ENCODE measurements at regions not wholly inside any gene's neighbourhood (a gene's known extent, or its start where the extent isn't known, plus 50 kb on each side); places are given as distances from the start of the nearest gene placed in this dataset.

DNA sequence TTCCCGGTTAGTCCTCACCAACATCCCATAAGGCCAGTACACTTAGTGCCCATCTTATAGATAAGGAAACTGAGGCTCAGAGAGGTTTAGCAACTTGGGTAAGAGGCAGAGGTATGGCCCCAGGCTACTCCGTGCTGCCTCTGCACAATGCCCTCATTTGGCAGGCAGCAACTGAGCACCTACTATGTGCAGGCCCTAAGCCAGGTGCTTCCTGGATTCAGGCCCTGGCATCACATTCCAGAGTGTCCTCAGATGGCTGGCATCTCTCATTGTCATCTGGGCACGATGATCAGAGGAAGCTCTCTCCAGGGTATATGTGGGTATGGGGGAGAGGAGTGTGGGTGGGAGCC, 53.8 kb upstream of the PSD2 start:
- no peaks in the 10 kb centered on the region for H3K9me2 ChIP-seq (replicated peaks; ENCODE audit: low read depth, low read length)
- no peaks in the 10 kb centered on the region for H3F3A ChIP-seq (ENCODE audit: low read depth)
- no peaks in the 10 kb centered on the region for H3K9me3 ChIP-seq (ENCODE audit: insufficient read depth, low read depth, low read length)
- TF ChIP-seq EZH2phosphoT487 (IDR thresholded peaks at IDR 0.05; ENCODE audit: borderline replicate concordance) = no peak
- TF ChIP-seq, protein P1, sequence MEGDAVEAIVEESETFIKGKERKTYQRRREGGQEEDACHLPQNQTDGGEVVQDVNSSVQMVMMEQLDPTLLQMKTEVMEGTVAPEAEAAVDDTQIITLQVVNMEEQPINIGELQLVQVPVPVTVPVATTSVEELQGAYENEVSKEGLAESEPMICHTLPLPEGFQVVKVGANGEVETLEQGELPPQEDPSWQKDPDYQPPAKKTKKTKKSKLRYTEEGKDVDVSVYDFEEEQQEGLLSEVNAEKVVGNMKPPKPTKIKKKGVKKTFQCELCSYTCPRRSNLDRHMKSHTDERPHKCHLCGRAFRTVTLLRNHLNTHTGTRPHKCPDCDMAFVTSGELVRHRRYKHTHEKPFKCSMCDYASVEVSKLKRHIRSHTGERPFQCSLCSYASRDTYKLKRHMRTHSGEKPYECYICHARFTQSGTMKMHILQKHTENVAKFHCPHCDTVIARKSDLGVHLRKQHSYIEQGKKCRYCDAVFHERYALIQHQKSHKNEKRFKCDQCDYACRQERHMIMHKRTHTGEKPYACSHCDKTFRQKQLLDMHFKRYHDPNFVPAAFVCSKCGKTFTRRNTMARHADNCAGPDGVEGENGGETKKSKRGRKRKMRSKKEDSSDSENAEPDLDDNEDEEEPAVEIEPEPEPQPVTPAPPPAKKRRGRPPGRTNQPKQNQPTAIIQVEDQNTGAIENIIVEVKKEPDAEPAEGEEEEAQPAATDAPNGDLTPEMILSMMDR (conservative IDR thresholded peaks at IDR 0.05; ENCODE audit: low read length) = no peak
- no peaks in the 10 kb centered on the region for H3K79me2 ChIP-seq (ENCODE audit: insufficient read depth, low read length)
- H3K27me3 ChIP-seq (ENCODE audit: insufficient read depth, low read length, poor library complexity, severe bottlenecking) = no peaks in the 10 kb centered on the region
- peaks cover 20% of the 10 kb centered on the region for H3K4me1 ChIP-seq (ENCODE audit: insufficient read depth, low read length, poor library complexity, severe bottlenecking)
- H3K4me3 ChIP-seq (ENCODE audit: low read length, poor library complexity, severe bottlenecking) = no peak overlapping the region
- H4K20me1 ChIP-seq (ENCODE audit: insufficient read depth, low read length, poor library complexity, severe bottlenecking) = no peaks in the 10 kb centered on the region
- H3K4me2 ChIP-seq (ENCODE audit: low read depth, low read length, poor library complexity, severe bottlenecking) = no peak overlapping the region
- H3K9ac ChIP-seq (ENCODE audit: low read depth, low read length, poor library complexity, severe bottlenecking) = no peak overlapping the region
- H3K36me3 ChIP-seq (ENCODE audit: insufficient read depth, low read length) = no peaks in the 10 kb centered on the region
- H2AFZ ChIP-seq (ENCODE audit: low read length) = no peak overlapping the region

DNA sequence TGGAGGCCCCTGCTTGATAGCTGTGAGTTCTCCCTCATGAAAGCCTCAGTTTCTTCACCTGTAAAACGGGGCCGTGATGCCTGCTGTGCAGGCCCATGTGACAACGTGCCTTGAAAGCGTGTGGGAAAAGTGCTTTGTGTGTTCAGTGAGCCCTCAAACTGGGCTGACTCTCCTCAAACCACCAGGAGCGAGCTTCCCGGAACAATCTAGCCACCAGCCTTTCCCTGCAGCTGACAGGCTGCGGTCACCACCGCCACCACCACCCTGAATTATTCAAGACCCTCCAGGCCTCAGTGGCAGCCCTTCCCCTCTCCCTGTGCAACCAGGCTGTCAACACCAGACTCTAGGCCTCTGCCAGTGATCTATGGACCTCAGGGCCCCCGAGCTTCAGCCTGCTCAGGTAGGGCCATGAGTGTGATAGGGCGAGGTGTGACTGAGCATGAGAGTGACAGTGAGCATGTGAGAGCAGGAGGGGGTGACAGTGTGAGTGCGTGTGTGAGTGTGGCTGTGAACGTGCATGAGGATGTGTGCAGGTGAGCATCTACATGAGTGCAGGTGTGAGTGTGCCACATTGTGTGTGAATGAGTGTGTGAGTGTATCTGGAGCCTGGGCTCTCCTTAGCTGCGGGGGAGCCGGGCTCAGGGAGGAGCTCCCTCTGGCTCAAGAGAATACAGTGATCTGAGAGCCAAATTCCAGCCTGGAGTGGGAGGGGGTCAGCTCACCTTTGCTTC, 53.3 kb upstream of the PSD2 start:
- H3K27me3 ChIP-seq (ENCODE audit: insufficient read depth, low read length, poor library complexity, severe bottlenecking) = no peaks in the 10 kb centered on the region
- no peaks in the 10 kb centered on the region for H3F3A ChIP-seq (ENCODE audit: low read depth)
- no peaks in the 10 kb centered on the region for H3K36me3 ChIP-seq (ENCODE audit: insufficient read depth, low read length)
- H3K4me1 ChIP-seq (ENCODE audit: insufficient read depth, low read length, poor library complexity, severe bottlenecking) = peaks cover 25% of the 10 kb centered on the region
- H3K9ac ChIP-seq (ENCODE audit: low read depth, low read length, poor library complexity, severe bottlenecking) = no peak overlapping the region
- H3K4me2 ChIP-seq (ENCODE audit: low read depth, low read length, poor library complexity, severe bottlenecking) = no peak overlapping the region
- no peaks in the 10 kb centered on the region for H4K20me1 ChIP-seq (ENCODE audit: insufficient read depth, low read length, poor library complexity, severe bottlenecking)
- TF ChIP-seq, protein P1 (conservative IDR thresholded peaks at IDR 0.05; ENCODE audit: low read length) = no peak
- TF ChIP-seq EZH2phosphoT487 (IDR thresholded peaks at IDR 0.05; ENCODE audit: borderline replicate concordance) = no peak
- H3K4me3 ChIP-seq (ENCODE audit: low read length, poor library complexity, severe bottlenecking) = no peak overlapping the region
- H2AFZ ChIP-seq (ENCODE audit: low read length) = no peak overlapping the region
- H3K9me2 ChIP-seq (replicated peaks; ENCODE audit: low read depth, low read length) = no peaks in the 10 kb centered on the region
- no peaks in the 10 kb centered on the region for H3K79me2 ChIP-seq (ENCODE audit: insufficient read depth, low read length)
- no peaks in the 10 kb centered on the region for H3K9me3 ChIP-seq (ENCODE audit: insufficient read depth, low read depth, low read length)

DNA sequence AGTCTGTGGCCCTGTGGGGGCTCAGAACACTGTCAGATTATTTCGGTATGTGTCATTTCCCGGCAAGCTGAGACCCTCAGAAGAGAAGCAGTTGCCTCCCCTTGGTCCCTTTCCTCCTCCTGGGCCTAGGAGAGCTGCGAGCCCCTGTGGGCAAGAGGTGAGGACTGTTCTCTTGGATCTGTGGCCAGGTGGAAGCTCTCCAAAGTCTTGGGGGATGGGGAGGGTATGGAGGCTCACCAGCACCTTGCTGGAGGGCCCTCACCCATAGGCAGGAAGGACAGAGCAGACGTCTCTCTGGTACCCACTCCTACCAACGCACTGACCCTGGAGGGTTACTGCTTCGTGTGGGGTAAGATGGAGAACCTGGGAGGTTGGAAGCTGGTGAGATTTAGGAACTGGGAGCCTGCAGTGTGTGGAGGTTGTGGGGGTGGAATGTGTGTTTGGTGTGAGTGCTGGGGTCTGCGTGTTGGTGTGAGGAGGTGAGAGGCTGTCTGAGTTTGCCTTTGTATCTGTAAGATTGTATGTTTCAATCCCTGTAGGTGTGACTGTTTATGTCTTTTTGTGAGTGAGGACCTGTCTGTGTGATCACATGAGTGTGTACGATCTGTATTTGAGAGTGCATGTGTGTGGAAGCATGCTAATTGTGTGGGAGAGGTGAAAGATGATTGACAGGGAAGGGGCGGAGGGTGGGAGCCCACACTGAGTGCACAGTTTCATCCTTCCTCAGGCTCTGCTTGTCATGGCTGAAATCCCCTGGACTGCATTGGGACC, 52.4 kb upstream of the PSD2 start:
- Histone ChIP-seq H3F3A (ENCODE audit: low read depth) (no peaks in the 10 kb centered on the region), H3K9me2 (replicated peaks; ENCODE audit: low read depth, low read length) (no peaks in the 10 kb centered on the region), H3K9me3 (ENCODE audit: insufficient read depth, low read depth, low read length) (no peaks in the 10 kb centered on the region), H4K20me1 (ENCODE audit: insufficient read depth, low read length, poor library complexity, severe bottlenecking) (no peaks in the 10 kb centered on the region), H3K79me2 (ENCODE audit: insufficient read depth, low read length) (no peaks in the 10 kb centered on the region), H3K36me3 (ENCODE audit: insufficient read depth, low read length) (no peaks in the 10 kb centered on the region), H2AFZ (ENCODE audit: low read length) (no peak overlapping the region), H3K4me3 (ENCODE audit: low read length, poor library complexity, severe bottlenecking) (no peak overlapping the region), H3K4me1 (ENCODE audit: insufficient read depth, low read length, poor library complexity, severe bottlenecking) (peaks cover 33% of the 10 kb centered on the region), H3K27me3 (ENCODE audit: insufficient read depth, low read length, poor library complexity, severe bottlenecking) (no peaks in the 10 kb centered on the region), H3K9ac (ENCODE audit: low read depth, low read length, poor library complexity, severe bottlenecking) (no peak overlapping the region), H3K4me2 (ENCODE audit: low read depth, low read length, poor library complexity, severe bottlenecking) (no peak overlapping the region)
- TF ChIP-seq EZH2phosphoT487 (IDR thresholded peaks at IDR 0.05; ENCODE audit: borderline replicate concordance) = no peak
- TF ChIP-seq, protein P1 (conservative IDR thresholded peaks at IDR 0.05; ENCODE audit: low read length) = no peak

All from Loucy (cell line).